HG02588 (cell line): ENCODE measurements at regions not wholly inside any gene's neighbourhood (a gene's known extent, or its start where the extent isn't known, plus 50 kb on each side); places are given as distances from the start of the nearest gene placed in this dataset.

Source experiments
- ATAC-seq: cut with Tn5 transposase; IDR thresholded peaks from one replicate; pipeline ENCODE4 v1.9.1; 2021; ENCODE audit warnings: mild to moderate bottlenecking, moderate library complexity; ENCODE audit not compliant: unreplicated experiment

DNA sequence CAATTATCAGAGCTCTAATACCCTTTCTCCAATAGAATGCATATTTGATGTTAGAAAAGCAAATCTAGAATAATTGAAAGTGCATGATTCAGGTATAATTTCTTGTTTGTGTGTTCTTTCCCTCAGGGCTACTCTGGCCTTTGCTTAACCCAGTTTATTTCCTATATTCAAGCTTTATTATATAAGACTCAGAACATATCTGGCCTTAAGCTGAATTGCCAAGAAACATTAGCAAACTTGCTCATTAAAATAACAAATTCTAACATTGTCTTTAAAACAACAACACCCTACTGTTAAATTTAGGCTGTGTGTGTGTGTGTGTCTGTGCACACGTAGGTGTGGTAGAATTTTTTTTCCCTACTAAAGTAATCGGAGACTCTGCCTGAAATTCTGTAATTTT lies 426.5 kb downstream of the UTRN start:
- ATAC-seq: no peak

DNA sequence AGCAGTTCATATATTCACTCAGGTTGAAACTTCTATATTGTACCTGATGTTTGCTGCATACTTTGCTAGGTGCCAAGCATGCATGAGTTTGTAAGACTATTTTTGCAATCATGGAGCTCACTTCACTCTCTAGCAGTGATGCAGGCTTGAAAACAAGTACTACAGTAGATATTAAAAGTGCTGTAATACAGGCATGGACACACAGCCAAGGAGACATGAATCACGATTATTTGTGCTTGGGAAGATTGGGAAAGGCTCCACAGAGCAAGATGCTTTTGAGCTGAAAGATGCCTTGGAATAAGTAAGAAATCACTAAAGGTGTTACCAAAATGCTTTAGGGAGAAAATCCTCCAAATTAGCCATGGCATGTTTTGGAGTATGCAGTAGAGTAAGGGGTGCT lies 427.4 kb downstream of the UTRN start:
- no peak for ATAC-seq

DNA sequence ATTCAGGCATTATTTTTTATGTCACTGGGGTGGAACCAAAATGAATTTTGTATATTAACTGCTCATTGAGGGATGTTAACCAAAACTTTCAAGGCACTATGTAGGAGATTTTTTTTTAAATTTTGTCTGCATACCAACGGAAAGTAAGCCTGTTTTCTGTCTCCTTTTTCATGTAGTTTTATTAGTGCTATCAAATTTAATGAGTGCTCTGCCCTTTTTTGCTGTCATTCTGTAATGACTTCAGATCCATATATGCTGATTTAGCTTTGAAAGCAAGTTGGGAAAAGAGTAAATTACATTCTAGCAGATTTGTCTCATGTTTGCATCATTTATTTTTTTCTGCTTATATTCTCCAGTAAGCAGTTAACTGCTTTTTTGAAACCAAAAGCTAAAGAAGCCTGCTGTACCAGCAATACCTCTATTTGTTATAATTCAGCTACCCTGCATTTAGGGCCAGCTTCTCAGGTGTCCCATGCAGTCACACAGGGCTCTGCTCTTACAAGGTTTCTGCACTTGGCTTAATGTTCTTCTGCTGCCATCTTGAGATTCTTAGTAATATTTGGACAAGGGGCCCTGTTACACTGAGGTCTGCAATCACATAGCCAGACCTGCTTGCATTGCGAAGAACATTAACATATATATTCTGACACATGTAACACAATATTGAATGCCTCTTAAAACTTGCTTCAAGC lies 429.0 kb downstream of the UTRN start:
- ATAC-seq: no peak

DNA sequence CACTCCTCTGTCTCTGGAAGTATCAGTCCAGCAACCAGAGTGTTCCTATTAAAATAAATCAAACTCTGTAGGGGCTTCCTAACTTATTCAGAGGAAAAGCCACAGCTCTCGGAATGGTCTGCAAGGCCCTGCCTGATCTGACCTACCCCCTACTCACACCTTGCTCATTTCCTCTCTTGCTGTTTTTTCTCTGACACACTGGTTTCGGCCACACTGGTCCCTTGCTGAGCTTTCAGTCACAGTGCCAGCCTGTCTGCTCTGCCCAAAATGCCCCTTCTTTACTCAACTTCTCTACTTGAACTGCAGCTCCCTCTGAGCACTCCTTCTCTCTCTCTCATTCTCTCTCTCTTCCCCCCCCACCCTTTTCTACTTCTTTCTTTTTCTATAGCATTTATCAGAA lies 430.2 kb downstream of the UTRN start:
- peak; percentile 93 for ATAC-seq

DNA sequence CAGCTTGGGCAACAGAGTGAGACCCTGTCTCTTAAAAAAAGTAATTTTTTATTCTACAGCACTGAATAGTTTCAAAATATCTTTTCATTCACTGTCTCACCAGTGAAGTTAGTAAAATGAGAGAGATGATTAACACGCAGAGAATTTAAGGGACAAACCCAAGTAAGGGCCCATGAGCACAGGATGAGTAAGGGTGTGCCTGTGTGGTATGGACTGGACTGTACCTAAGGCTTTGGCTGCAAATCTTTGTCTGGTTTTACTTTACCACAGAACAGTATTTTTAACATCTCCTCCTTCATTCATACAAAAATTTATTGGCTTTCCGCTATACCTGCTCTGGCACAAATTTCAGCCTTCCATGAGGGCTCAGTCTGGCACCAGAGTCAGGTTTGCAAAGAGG lies 433.3 kb downstream of the UTRN start:
- ATAC-seq: no peak

DNA sequence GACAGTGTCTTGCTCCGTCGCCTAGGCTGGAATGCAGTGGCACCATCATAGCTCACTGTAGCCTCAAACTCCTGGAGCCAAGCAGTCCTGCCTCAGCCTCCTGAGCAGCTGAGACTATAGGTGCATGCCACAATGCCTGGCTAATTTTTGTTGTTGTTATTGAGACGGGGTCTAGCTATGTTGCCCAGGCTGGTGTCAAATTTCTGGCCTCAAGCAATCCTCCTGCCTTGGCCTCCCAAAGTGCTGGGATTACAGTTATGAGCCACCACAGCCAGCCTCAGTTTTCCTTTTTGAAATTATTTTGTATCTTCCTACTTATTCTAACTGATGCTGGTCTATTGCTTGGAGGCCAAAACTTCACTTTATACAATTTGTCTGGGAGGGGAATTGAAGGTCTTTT lies 436.1 kb downstream of the UTRN start:
- no peak for ATAC-seq

DNA sequence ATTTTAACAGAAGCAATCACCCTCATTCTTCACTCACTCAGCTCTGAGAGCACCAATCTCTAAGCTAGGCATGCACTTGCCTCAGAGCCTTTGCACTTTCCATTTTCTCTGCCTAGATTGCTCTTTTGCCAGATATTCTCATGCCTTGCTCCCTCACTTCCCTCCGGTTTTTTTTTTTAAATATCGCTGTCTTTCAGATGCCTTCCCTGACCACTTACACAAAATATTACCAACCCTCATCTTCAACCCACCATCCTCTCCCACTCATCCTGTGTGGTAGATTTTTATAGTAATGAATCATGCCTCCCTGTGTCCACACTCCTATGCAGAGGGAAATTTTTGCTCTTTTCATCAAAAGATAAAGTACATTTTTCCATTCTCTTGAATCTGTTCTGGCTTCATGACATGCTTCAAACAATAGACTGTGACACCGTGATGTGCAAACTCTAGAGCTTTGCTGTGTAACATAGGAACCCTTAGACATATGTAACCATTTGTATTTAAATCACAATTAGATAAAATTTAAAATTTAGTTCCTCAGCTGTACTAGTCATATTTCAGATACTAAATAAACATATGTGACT lies 437.1 kb downstream of the UTRN start:
- no peak for ATAC-seq

DNA sequence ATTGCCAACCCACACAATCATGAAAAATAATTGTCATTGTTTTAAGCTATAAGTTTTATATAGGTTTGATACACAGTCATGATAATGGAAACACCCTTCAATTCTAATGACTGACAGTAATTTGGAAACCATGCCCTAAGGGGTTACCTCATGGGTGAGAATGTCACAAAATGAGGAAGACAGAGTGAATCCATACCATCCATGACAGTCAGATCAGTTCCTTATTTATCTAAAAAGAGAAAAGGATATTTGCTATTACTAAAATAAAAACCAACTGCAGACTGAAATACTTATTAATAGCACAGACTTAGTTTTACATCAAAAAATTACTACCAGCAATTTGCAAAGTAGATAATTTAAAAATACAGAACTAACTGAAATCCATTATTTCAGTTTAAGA lies 437.8 kb downstream of the UTRN start:
- no peak for ATAC-seq

DNA sequence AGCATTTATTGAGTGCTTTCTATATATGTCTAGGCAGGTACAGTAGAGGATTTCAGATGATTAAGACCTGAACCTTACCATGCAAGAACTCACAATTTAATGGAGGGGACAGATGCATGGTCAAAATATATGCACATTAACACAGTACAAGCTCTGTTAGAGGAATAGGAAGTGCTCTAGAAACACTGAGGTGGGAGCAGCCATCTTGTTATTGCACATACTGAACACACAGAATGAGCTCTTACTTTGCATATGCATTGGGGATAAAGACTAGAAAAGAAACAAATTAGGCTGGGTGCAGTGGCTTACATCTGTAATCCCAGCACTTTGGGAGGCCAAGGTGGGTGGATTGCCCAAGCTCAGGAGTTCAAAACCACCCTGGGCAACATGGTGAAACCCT lies 438.3 kb downstream of the UTRN start:
- no peak for ATAC-seq

DNA sequence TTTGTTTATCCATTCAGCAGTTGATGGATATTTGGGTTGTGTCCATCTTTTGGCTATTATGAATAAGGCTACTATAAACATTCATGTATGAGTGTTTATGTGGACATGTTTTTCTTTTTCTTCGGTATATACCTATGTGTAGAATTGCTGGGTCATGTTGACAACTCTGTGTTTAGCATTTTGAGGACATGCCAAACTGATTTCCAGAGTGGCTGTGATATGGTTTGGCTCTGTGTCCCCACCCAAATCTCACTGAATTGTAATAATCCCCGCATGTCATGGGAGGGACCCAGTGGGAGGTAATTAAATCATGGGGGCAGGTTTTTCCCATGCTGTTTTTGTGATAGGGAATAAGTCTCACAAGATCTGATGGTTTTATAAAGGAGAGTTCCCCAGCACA lies 439.7 kb downstream of the UTRN start:
- no peak for ATAC-seq

DNA sequence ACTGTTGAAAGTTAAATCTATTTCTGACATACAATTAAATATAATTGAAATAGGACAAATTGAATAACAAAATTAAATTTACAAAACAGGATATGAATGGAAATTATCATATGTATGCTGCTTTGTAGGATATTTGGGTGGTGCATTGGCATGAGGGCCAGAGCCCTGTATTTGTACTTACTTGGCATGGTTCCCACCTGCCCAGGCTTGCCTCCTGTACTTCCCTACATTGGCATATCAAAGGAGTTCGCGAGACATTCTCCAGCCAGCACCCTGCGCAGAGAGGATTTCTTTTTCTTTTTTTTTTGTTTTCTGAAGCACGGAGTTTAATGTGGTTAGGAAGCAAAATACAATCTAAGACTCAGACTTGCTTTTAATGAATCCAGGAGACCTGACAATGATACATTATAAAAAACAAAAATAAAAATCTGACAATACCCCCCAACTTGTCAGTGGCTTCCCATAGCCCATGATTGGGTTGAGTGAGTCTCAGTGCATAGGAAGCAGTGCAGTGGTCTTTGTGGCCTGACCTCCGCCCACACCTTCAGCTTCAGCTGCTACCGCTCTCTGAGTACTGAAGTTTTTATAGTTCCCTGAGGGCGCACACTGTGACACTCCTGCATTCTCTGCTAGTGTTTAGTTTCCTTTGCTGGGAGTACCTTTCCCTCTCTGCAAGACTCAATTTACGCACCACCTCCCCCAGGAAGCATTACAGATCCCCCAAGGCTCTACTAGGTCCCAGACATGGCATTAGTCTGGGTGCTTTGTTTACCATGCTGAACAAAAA lies 440.8 kb downstream of the UTRN start:
- peak; percentile 63 for ATAC-seq

DNA sequence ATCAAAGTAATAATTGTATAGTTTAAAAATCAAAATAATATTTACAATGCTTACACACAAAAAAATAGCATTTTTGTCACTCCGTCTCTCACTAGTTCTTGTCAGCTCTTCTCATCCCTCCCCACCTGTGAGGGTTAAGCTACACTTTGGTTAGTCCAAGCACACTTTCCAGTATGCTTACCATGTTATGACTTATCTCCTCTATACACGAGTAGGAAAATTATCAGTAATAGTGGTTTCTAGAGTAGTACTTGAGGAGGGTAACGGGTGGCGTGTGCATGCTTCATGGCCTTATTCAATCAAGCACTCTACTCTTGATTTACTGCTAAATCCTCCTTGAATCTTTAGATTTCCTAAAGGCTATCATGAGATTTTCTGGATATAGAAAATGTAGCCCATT lies 443.7 kb downstream of the UTRN start:
- no peak for ATAC-seq

DNA sequence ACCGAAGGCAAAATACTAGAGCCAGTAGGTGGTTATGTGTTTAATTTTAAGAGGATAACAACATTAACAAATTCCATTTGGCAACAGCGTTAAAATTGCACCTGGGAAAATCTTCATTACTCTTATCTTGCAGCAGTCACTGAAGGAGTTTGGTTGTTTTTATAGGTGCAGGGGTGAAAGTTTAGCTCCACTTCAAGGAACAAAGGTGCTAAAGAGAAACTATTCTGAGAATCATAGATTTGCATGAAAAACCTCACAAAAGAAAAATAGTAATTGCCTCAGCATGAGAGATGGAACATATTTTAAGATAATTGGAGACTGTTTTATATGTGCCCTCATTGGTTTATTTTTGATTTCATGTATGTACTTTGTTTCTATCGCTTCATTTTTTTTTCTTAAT lies 444.4 kb downstream of the UTRN start:
- no peak for ATAC-seq

DNA sequence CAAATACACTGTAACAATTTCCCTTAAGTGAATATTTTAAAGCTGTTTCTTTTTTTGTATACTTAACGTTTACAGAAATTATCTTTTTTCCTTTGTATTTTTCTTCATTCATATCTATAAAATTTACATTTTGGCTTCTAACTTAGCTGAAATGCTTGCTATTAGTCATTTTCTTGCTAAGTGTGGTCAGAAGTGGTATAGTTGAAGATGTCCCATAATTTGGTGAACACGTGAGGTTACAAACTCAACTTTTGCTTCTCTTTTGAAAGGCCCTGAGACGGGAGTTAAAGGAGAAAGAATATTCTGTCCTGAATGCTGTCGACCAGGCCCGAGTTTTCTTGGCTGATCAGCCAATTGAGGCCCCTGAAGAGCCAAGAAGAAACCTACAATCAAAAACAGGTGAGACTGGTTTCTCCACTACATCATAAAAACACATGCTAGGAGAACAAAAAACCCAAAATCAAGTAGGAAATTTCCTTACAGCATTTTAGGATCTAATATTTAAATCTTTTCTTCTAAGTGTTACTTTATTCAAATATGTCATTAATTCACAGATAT lies 445.0 kb downstream of the UTRN start:
- no peak for ATAC-seq

DNA sequence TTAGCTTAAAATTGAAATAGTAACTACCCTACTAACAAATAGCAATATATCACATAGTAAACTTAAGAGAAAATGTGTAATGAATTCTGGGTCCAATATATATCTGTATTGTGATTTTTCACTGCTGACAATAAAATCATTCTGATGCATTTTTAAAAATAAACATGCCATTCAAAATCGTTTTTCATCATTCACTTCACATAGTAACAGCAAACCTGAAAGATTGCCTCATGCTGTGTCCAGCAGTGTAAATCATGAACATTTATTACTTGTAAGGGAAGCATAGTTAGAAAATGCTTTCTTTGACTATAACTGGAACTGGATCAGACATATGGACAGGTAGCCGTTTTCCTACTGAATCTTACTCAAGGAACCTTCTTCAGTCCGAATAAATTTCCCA lies 446.1 kb downstream of the UTRN start:
- ATAC-seq: no peak

DNA sequence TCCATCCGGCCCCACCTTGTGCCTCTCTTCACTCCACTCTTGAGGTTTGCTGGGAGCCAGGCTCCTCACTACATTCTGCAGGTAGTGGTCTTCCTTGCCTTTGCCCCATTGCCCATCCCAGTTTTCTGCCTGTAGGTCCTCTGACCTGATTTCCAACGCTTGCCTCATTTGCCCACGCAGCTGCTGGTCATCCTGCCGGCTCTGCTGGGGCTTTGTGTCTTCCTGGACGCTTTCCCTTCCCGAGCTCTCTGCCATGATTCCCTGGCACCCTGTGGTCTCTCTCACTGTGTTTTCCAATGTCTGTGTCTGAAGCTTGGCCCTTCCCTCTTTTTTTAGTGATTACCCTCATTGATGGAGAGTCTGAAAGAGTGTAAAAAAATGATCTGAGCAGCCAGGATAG lies 451.6 kb downstream of the UTRN start:
- ATAC-seq: no peak

DNA sequence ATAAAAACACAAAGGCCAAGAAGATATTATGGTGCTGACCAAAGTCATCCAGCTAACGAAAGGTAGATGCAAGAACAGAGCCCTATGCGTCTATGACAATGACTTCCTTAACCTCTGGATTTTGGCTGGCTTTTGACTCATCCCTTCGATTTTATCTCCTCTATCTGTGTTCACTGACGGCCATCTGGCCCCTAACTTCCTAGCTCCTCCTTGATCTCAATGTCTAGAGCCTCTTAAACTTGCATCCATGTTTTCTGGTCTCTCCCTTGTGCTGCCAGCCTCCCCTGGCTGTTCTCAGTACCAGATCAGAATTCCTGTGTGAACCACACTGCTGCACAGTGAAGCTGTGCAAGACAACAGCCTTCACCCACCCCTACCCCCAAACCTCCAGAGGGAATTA lies 452.9 kb downstream of the UTRN start:
- no peak for ATAC-seq

DNA sequence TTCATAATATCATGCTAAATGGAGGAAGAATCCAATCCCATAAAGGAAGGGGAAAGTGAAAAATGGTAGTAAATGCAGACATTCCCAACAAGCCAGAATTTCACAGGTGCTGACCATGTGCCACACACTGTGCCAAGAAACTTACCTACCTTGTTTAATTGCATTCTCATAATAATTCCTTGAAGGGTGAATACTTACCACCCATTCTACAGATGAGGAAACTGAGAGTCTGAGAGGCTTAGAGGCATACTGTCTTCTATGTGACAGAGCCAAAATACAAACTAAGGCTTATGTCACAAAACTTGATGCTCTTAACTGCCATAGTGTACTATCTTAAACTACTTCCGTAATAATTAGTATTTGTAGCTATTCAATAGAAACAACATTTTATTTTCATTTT lies 454.7 kb downstream of the UTRN start:
- ATAC-seq: no peak

DNA sequence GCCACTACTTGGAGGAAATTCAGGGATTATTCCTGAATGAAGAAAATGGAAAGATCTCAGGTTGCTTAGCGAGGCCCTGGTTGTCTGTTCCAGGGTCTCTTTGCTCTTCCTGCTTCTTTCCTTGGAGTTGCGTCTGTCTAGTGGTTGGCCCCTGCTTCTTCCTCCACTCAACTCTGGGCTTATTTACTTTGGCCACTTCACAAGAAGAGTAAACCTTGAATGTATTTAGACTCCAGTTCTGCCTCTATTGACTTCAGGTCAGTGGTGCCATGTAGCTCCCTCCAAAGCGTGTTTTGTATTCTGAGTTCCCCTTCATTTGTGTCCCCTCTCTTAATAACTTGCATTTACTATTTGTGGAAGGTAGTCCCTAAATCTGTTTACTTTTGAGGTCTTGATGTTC lies 456.5 kb downstream of the UTRN start:
- ATAC-seq: no peak

DNA sequence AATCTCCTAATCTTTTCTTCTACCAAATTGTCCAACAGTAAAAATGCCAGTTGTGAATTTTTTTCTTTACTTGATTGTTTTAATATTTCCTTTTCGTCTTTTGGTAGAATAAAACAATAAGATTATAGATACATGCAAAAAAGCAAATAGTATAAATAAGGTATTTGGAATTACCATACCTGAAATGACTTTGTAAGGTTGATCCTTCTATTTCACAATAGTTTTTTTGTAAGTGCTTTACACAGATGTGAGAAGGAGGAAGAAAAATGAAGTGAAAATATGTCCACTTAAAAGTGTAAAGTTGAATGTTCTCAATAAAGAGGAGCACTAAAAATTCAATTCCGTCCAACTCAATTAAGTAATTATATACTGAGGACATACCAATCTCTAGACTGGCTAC lies 457.6 kb downstream of the UTRN start:
- ATAC-seq: no peak

DNA sequence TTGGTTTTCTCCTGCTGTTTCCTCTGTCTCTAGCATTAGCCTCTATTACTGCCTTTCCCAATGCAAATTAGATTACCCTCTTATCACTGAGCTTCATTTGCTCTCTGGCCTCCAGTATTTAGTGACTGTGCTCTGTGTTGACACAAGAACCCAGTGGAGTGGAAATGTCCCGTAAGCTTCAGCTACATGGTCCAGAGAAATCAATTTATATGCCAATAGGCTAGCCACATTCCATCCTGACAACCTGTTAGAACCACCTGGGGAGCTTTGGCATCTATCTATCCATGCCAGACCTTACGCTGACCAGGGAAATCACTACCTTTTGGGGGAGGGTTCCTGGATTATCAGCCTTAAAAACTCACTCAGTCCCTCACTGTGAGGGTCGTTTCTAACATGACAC lies 459.6 kb downstream of the UTRN start:
- ATAC-seq: no peak

DNA sequence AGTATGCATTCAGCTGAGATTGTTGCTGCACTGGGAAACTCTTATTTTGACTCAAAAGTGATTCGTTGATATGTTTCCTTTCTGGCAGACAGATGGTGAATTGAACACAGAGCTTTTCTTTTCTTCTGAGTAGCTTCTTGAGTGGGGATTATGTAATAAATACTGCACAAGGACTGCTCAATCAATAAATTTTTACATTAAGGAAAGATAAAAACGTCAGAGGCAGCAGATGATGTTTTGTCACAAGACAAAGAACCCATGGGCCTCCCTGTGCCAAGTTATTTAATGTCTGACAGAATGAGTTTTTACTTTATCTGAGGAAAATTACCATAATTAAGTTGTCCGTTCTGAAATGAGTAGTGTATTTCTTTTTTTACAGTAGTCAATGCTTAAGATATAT lies 460.3 kb downstream of the UTRN start:
- ATAC-seq: no peak
